HG03378 (cell line): ENCODE measurements at regions not wholly inside any gene's neighbourhood (a gene's known extent, or its start where the extent isn't known, plus 50 kb on each side); places are given as distances from the start of the nearest gene placed in this dataset.

Experiments
- ATAC-seq: cut with Tn5 transposase; IDR thresholded peaks from one replicate; pipeline ENCODE4 v1.9.1; 2021; ENCODE audit warnings: mild to moderate bottlenecking, moderate library complexity; ENCODE audit not compliant: unreplicated experiment

GRCh38 chr9:663541-663940 is 178.0 kb upstream of the DMRT1 start:
- no peak for ATAC-seq

GRCh38 chr9:665296-665695 is 176.2 kb upstream of the DMRT1 start:
- no peak for ATAC-seq

GRCh38 chr9:671997-672396 is 169.5 kb upstream of the DMRT1 start:
- no peak for ATAC-seq

GRCh38 chr9:672851-673250 is 168.6 kb upstream of the DMRT1 start:
- ATAC-seq, result no peak

GRCh38 chr9:673264-673965 is 168.1 kb upstream of the DMRT1 start:
- no peak for ATAC-seq

- no peak for ATAC-seq
Observed at GRCh38 chr9:673966-674526, 167.5 kb upstream of the DMRT1 start.

- ATAC-seq, result no peak
Observed at GRCh38 chr9:675697-676370, 165.7 kb upstream of the DMRT1 start.

- ATAC-seq, result no peak
Observed at GRCh38 chr9:676780-677438, 164.6 kb upstream of the DMRT1 start.

GRCh38 chr9:677461-678097 is 163.9 kb upstream of the DMRT1 start:
- ATAC-seq, result no peak

- no peak for ATAC-seq
Observed at GRCh38 chr9:678897-679296, 162.6 kb upstream of the DMRT1 start.

GRCh38 chr9:679462-679861 is 162.0 kb upstream of the DMRT1 start:
- ATAC-seq, result no peak

- ATAC-seq, result no peak
Observed at GRCh38 chr9:680106-680505, 161.4 kb upstream of the DMRT1 start.

- ATAC-seq, result no peak
Observed at GRCh38 chr9:682633-683508, 158.6 kb upstream of the DMRT1 start.

GRCh38 chr9:683509-684021 is 157.9 kb upstream of the DMRT1 start:
- no peak for ATAC-seq

GRCh38 chr9:684054-684890 is 157.2 kb upstream of the DMRT1 start:
- no peak for ATAC-seq

- ATAC-seq, result no peak
Observed at GRCh38 chr9:684941-685340, 156.6 kb upstream of the DMRT1 start.

GRCh38 chr9:686321-686813 is 155.1 kb upstream of the DMRT1 start:
- no peak for ATAC-seq

- no peak for ATAC-seq
Observed at GRCh38 chr9:687034-687785, 154.3 kb upstream of the DMRT1 start.
